Thyroid gland (tissue), 4 donors: ENCODE measurements at regions not wholly inside any gene's neighbourhood (a gene's known extent, or its start where the extent isn't known, plus 50 kb on each side); places are given as distances from the start of the nearest gene placed in this dataset.

Source experiments
- CTCF ChIP-seq, 6 experiments: fragments of 200-600 bp in 3 of 6; fragments of 450-650 bp in 3 of 6; sonication (generic) in 3 of 6; IDR thresholded peaks; one replicate each; pipeline ENCODE4 v1.5.1; 2016 to 2019; ENCODE audit warnings: antibody characterized with exemption in 6 of 6, mild to moderate bottlenecking in 2 of 6, inconsistent platforms in 1 of 6, moderate library complexity in 1 of 6
- POLR2A ChIP-seq, 2 donors: fragments of 450-650 bp; IDR thresholded peaks; one replicate each; pipeline ENCODE4 v1.6.1; 2017; ENCODE audit warnings: antibody characterized with exemption in 2 of 2, mild to moderate bottlenecking in 2 of 2, moderate library complexity in 1 of 2

DNA sequence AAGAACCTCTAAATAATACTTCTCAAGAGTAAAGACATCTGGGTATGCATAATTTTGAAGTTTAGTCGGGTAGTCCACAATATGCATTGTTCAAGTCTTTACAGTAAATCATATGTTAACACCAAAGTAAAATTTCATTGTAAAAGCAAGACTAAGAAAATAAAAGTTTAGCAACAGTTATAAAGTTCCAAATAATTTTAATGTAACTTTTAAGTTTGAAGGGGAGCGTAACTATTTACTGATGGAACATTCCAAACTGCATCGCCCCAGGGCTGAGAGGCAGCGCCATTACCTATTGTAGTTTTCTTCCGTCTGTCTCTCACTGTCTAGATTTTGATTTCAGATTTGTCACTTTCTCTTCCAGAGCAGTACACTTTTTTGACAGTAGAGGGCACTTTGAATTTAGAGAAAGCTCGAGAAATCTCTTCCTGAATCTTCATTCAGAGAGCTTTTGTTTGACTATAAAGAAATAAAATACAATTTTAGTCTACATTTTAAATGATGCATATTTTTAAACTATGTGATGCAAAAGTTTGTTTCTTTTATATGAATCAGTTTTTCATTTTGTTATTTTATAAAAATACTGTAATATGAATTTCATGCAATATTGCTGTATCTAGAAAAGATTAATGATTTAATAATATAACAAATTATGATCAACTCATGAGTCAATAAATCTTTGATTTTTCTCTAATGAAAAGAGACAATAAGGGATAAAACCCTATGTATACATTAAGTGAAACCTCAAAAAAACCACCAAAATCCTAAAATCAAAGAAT lies 389.8 kb downstream of the FIGN start:
- TF ChIP-seq CTCF (IDR thresholded peaks at IDR 0.05), result peak; percentile 30 to 77 (median 52)
- no peak for TF ChIP-seq POLR2A (IDR thresholded peaks at IDR 0.05)
